Kidney tubule cell (primary cell): ENCODE measurements at regions not wholly inside any gene's neighbourhood (a gene's known extent, or its start where the extent isn't known, plus 50 kb on each side); places are given as distances from the start of the nearest gene placed in this dataset.
A peak's percentile ranks its signal among the peaks of the same experiment; 100 is the strongest.
"Not testable (repeated sequence)": the region's sequence is repeated elsewhere in the genome, so short reads cannot be mapped to it uniquely, and the experiment has no call there.

Source experiments
- DNase-seq: peaks from one replicate; pipeline ENCODE4 v3.0.0-alpha.2; 2018; ENCODE audit warnings: low spot score

- DNase-seq, result no peak
Observed at GRCh38 chr2:20499387-20499786, 52.5 kb downstream of the RHOB start.

- DNase-seq, result peak; percentile 52
Observed at GRCh38 chr2:20501974-20502373, 55.1 kb downstream of the RHOB start.

DNA sequence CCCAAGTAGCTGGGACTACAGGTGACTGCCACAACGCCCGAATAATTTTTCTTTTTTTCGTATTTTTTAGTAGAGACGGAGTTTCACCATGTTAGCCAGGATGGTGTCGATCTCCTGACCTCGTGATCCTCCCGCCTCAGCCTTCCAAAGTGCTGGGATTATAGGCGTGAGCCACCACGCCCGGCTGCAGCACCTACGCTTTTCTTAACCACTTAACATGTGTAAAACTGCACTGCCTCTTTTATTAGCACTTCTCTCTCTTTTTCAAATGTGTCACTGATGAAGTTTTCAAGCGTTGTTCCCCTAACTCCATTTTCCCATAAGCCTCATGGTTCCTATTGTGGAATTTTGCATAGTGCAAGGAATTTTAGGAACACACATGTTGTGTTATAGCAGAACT lies 55.6 kb downstream of the RHOB start:
- DNase-seq, result not testable (repeated sequence)

DNA sequence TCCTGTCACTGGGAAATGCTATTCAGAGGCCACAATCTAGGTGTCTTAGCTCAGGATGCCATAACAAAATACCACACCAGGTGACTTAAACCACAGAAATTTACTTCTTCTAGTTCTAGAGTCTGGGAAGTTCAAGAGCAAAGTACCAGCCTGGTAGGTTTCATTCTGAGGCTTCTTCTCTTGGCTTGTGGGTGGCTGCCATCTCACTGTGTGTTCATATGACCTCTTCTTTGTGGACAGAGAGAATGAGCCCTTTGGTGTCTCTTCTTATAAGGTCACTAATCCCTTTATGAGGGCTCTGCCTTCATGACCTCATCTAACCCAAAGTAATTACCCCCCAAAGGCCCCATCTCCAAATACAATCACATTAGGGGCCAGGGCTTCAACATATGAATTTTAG lies 57.3 kb downstream of the RHOB start:
- DNase-seq, result peak; percentile 38

GRCh38 chr2:20506201-20506685 lies 59.4 kb downstream of the RHOB start:
- peak; percentile 78 for DNase-seq

DNA sequence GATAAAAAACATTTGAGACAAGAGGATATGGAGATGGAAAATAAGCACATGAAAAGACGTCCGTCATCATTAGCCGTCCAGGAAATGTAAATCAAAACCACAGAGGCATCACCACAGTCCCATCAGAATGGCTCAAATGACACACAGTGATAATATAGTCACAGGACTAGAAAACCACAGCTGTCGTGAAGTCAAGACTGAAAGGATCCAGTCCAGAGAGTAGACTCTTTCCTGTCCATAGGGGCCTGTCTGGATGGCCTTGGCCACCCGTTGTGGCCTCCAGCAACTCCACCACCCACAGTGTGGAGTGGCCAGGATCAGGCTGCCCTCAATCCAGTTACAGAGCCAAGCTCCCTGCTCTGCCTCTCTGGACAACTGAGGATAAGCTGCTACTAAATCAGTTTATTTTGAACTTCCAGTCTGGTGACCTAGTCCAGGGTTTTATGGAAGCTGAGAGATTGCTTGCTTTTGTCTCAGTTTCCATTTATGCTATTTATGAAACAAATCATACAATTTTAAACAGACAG lies 60.4 kb downstream of the RHOB start:
- DNase-seq, result peak; percentile 65

DNA sequence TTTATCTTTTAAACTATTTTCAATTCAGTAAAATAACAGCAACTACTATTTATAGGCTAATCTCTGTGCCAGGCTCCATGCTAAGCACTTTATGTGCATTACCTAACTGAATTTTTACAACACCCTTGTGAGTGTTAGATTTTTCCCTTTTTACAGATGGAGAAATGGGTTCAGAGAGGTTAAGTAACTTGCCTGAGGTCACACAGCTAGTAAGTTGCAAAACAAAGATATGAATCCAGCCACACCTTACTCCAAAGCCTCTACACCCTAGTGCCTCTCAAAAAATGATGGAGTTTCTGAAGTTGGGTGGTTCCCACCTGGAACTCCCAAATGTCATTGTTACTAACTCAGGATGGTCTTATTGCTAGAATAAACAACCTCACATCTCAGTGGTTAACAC lies 60.8 kb downstream of the RHOB start:
- no peak for DNase-seq

DNA sequence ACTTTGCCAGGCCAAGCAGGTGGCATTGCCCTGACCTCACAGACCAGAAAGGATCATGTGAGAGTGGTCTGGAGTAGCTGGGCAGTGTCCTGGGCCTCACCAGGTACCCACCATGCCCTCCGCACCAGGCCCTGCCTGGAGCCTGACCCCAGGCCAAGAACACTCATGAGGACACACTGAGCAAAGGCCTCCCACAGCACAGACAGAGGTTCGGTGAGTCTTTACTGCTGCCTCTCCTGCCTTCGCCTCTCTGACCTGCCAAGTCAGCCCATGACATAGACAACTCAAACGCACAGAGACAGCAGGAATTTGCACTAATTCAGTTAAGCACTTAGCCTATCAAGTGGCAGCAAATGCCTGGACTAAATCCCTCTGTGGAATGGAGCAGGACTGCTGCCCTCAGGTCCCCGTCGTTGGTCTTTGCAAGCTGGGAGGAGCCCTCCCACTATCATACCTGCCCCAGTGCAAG lies 62.5 kb downstream of the RHOB start:
- peak; percentile 11 for DNase-seq

DNA sequence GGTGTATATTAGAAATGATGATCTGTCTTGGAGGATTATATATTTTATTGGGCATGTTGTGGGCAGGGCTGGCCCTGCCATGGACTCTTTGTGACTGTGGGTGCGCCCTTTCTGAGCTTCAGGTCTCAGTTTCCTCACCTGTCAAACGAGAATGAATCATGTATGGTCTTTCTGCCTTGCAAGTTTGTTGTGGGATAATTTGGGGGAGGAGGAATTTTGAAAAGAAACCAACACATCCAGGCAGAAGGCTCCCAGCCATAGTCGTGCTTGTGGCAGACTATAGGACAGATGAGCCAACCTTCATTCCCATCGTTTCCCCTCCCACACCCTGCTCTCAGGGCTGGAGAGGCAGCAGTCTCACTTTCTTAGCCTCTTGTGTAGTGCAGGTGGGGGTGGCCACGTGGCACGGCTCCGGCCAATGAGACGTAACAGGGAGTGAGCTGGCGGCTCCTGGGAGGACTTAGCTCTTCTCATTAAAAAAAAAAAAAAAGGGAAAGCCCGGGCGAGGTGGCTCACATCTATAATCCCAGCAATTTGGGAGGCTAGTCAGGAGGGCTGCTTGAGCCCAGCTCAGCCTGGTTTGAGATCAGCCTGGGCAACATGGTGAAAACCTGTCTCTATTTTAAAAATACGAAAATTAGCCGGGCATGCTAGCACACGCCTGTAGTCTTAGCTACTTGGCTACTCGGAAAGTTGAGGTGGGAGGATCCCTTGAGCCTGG lies 63.1 kb downstream of the RHOB start:
- DNase-seq, result peak; percentile 94

- DNase-seq, result no peak
Observed at GRCh38 chr2:20511130-20511529, 64.3 kb downstream of the RHOB start.

- DNase-seq, result no peak
Observed at GRCh38 chr2:20512061-20512605, 65.3 kb downstream of the RHOB start.

DNA sequence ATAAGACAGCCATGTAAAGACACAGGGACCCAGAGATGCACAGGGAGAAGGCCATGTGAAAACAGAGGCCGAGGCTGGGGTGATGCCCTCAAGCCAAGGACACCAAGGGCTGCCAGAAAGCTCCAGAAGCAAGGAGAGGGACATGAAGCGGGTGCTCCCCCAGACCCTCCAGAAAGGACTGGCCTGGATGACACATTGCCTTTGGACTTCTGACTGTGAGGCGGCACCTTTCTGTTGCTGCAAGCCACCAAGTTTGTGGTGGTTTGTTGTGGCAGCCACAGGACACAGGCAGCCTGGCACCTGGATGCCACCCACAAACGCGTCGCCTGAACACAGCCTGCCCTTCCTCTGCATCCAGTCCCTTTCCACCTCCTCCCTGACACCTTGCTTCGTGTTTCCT lies 67.1 kb downstream of the RHOB start:
- peak; percentile 29 for DNase-seq

GRCh38 chr2:20514596-20515269 lies 67.9 kb downstream of the RHOB start:
- DNase-seq, result peak; percentile 97

GRCh38 chr2:20515290-20516220 lies 68.7 kb downstream of the RHOB start:
- no peak for DNase-seq

DNA sequence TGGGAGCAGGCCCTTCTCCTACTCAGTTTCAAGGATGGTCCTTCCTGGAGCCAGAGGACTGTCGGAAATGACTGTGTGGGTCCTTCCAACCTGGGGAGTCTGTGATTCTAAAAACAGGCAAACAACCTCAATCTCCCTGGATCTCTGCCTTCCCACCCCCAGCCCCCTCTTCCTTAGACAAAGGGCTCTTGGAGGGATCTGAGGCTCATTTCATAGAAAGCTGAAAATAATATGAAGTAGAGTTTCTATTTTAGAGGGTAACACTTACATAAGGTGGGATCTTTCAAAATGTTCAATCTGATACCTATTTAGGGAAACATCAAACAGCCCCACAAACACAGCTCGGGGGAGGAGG lies 69.4 kb downstream of the RHOB start:
- DNase-seq, result no peak

GRCh38 chr2:20516646-20517341 lies 69.9 kb downstream of the RHOB start:
- DNase-seq, result peak; percentile 87

GRCh38 chr2:20519309-20519708 lies 72.4 kb downstream of the RHOB start:
- DNase-seq, result no peak

DNA sequence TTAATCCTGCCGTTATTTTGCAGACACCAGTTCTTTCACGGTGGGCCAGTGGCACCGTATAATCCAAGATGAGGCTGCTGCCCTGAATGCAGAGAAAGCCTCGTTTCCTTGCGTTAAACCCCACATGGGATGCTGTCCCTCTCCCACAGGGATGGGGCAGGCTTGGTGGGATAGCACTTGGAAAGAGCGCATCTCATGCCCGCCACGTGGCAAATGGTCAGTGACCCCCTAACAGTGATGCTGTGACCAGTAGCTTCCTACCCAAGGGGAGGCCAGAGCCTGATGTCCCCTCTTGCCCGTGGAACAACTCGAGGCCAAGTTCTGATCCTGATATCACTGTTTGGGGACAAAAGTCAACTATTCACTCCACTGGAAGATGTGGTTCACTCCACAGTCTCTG lies 73.3 kb downstream of the RHOB start:
- DNase-seq, result no peak

GRCh38 chr2:20521193-20521592 lies 74.3 kb downstream of the RHOB start:
- DNase-seq, result no peak

GRCh38 chr2:20521682-20522189 lies 74.9 kb downstream of the RHOB start:
- DNase-seq, result no peak
